PC-3 (cell line): ENCODE measurements at regions not wholly inside any gene's neighbourhood (a gene's known extent, or its start where the extent isn't known, plus 50 kb on each side); places are given as distances from the start of the nearest gene placed in this dataset.

Experiments
- CTCF ChIP-seq: fragments of 300-600 bp; sonication (generic); conservative IDR thresholded peaks from 2 replicates; pipeline ENCODE4 v1.5.1; 2017; ENCODE audit warnings: antibody characterized with exemption, low read depth, mild to moderate bottlenecking, low read length
- EZH2 ChIP-seq: fragments of 300-600 bp; sonication (generic); IDR thresholded peaks from one replicate; pipeline ENCODE4 v1.6.1; 2017; ENCODE audit warnings: antibody characterized with exemption, mild to moderate bottlenecking, low read length; ENCODE audit not compliant: unreplicated experiment

DNA sequence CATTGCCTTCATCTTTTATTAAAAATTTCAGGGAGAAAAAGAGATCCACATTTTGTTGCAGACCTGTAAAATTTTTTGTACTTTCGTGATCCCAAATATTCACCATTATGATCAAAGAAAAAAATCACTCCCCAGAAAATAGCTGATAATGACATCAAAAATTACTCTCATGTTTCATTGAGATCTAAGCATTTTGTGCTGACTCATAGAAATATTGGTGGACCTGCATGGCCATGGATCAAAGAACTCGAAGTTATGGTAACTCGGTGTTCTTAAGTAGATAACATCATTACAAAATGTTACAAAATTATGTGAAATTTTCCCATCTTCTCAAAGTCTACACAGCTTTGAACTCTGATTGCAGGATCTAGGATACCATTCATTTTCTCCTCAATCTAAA is 135.8 kb downstream of the PTGER3 start:
- TF ChIP-seq CTCF (no peak), EZH2 (no peak)
